Heart left ventricle (tissue), 16 donors: ENCODE measurements at regions not wholly inside any gene's neighbourhood (a gene's known extent, or its start where the extent isn't known, plus 50 kb on each side); places are given as distances from the start of the nearest gene placed in this dataset.
A peak's percentile ranks its signal among the peaks of the same experiment; 100 is the strongest.
"Not testable (repeated sequence)": the region's sequence is repeated elsewhere in the genome, so short reads cannot be mapped to it uniquely, and the experiment has no call there.

Source experiments
- ATAC-seq, 4 donors: fragments of 200-7000 bp; cut with Tn5 transposase; one replicate each; pipeline ENCODE4 v1.9.1; 2020 to 2022; ENCODE audit warnings: moderate library complexity in 4 of 4, mild to moderate bottlenecking in 3 of 4, moderate number of reproducible peaks in 1 of 4
- DNase-seq, 5 donors: peaks; one replicate each; pipeline ENCODE4 v3.0.0-alpha.2; 2020
- H3K27ac ChIP-seq, 12 donors: fragments of 200-600 bp; sonication (generic) in 4 of 12; one replicate each; pipeline versions ENCODE4 v1.5.0 to v1.8.0; 2016 to 2022; ENCODE audit warnings: mild to moderate bottlenecking in 2 of 12
- H3K27me3 ChIP-seq, 9 donors: fragments of 200-600 bp; sonication (generic) in 2 of 9; one replicate each; pipeline versions ENCODE4 v1.5.1 to v1.8.0; 2016 to 2022; ENCODE audit warnings: mild to moderate bottlenecking in 3 of 9
- H3K36me3 ChIP-seq, 9 donors: fragments of 200-600 bp; sonication (generic) in 2 of 9; one replicate each; pipeline versions ENCODE4 v1.5.0 to v1.8.0; 2018 to 2022; ENCODE audit warnings: mild to moderate bottlenecking in 2 of 9
- H3K4me1 ChIP-seq, 12 donors: fragments of 200-600 bp; sonication (generic) in 4 of 12; one replicate each; pipeline versions ENCODE4 v1.5.0 to v1.8.0; 2016 to 2022; ENCODE audit warnings: mild to moderate bottlenecking in 3 of 12
- H3K4me3 ChIP-seq, 12 donors: fragments of 200-600 bp; sonication (generic) in 4 of 12; one replicate each; pipeline versions ENCODE4 v1.5.0 to v1.8.0; 2017 to 2022; ENCODE audit warnings: mild to moderate bottlenecking in 9 of 12, moderate library complexity in 4 of 12
- H3K9me3 ChIP-seq, 12 donors: fragments of 200-600 bp; sonication (generic) in 4 of 12; one replicate each; pipeline versions ENCODE4 v1.5.0 to v1.8.0; 2016 to 2022; ENCODE audit warnings: mild to moderate bottlenecking in 1 of 12
- POLR2A ChIP-seq, 2 donors: fragments of 450-650 bp; IDR thresholded peaks; one replicate each; pipeline ENCODE4 v1.6.1; 2017; ENCODE audit warnings: antibody characterized with exemption in 2 of 2, mild to moderate bottlenecking in 2 of 2, moderate library complexity in 2 of 2
- WGBS, 4 donors: extraction: QIAGEN DNeasy Blood & Tissue Kit in 2 of 4; methylation state at CpG; one replicate each; pipeline versions ENCODE4 v1.1.5 to v1.1.7; 2013 to 2018; 5-methylcytosine and 5-hydroxymethylcytosine counted together
- intact Hi-C, 10 donors: fragments of 100-400 bp; cut with DNase I; formaldehyde crosslinking; loops; one replicate each; pipeline versions ENCODE4 v1.11.1 to v1.14.2; 2022
- TF ChIP-seq, protein P1 (sequence below), 12 donors: fragments of 200-600 bp; sonication (generic) in 4 of 12; IDR thresholded peaks; one replicate each; pipeline versions ENCODE4 v1.5.0 to v1.8.0; 2018 to 2022; ENCODE audit warnings: antibody characterized with exemption in 12 of 12, mild to moderate bottlenecking in 5 of 12
- donor health status: ischemic (EF 13 %, LVEDD 7.1; RV severe dilation, severe dysfunction).
- donor health status: healthy with polysubstance abuse.
- donor health status: DM: no; HTN: yes; CAD: no.
- donor health status: DM: no; HTN: no; CAD: no.
- donor health status: ischemic (EF 25% LVEDD 6.9; RV normal size, moderate dysfunction).
- donor health status: ischemic (EF 25% LVEDD 5.7; RV mildly dilated, moderate dysfunction).
- donor health status: healthy.
- donor health status: DM: yes; HTN: yes; CAD: no.
- donor health status: ischemic (EF 35%, LVEDD 5.7; RV mildly dilated, moderate dysfunction).
- donor health status: nonischemic (EF 11% LVEDD 7.7; RV severe dilation, severe dysfunction).
- donor health status: DM: yes; HTN: yes; CAD: no.
- donor health status: PGD.
- donor health status: ischemic (EF 29% LVEDD 5.4; RV normal size, mild dysfunction).
- donor health status: nonischemic (EF 23%, LVEDD 6.1; RV moderate dilation, normal function).

DNA sequence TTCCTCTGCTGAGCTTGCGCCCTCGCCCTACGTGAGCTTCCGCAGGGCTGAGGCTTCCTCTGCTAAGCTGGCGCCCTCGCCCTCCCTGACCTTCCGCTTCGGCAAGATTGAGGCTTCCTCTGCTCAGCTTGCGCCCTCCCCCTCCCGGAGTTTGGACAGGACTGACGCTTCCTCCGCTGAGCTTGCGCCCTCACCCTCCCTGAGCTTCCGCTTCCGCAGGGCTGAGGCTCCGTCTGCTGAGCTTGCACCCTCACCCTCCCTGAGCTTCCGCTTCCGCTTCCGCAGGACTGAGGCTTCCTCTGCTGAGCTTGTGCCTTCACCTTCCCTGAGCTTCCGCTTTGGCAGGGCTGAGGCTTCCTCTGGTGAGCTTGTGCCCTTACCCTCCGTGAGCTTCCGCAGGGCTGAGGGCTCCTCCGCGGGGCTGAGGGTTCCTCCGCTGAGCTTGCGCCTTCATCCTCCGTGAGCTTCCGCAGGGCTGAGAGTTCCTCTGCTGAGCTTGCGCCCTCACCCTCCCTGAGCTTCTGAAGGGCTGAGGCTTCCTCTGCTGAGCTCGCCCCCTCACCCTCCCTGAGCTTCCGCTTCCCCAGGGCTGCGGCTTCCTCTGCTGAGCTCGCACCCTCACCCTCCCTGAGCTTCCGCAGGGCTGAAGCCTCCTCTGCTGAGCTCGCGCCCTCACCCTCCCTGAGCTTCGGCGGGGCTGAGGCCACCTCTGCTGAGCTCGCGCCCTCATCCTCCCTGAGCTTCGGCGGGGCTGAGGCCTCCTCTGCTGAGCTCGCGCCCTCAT lies 753.6 kb upstream of the TPTE start:
- H3K9me3 ChIP-seq, result peaks cover 0 to 78% (median 6%) of the 10 kb centered on the region in 12 donors

DNA sequence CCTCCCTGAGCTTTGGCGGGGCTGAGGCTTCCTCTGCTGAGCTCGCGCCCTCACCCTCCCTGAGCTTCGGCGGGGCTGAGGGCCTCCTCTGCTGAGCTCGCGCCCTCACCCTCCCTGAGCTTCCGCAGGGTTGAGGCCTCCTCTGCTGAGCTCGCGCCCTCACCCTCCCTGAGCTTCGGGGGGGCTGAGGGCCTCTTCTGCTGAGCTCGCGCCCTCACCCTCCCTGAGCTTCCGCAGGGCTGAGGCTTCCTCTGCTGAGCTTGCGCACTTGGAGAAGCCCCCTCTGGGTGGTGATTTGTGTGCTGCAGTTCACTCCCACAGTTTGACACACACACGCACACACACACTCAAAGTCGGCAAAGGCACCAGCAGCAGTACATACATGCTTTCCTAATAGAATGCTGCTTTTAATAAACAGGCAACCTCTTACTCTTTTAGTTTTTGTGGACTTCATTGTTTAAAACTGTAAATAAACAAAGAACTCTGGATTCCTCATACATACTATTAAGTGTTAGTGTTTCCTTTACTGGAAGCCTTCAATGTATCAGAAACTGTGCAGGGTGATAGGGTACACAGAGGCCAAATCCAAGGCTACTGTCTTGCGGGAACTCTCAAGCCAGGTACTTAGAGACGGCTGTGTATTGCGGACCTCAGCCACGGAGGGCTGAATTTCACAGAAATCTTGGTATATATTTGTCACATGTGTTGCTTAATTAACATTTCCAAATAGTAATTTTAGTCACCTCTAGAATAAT lies 752.8 kb upstream of the TPTE start:
- H3K27me3 ChIP-seq, H3K36me3 ChIP-seq, intact Hi-C loops, H3K4me3 ChIP-seq, DNase-seq, ATAC-seq, H3K4me1 ChIP-seq, H3K27ac ChIP-seq: not testable (repeated sequence)
- peaks cover 0 to 77% (median 2%) of the 10 kb centered on the region in 12 donors for H3K9me3 ChIP-seq
- WGBS, 4 donors, result 79 to 84% (median 82%) methylated on average over 21 of the region's 21 CpGs

More for the DNA sequence above, 753.6 kb upstream of the TPTE start:
- Histone ChIP-seq H3K4me1 (no peaks in the 10 kb centered on the region), H3K4me3 (no peak overlapping the region), H3K36me3 (no peaks in the 10 kb centered on the region), H3K27me3 (peaks cover 0 to 8% (median 0%) of the 10 kb centered on the region in 9 donors), H3K27ac (no peak overlapping the region)
- WGBS, 4 donors, result 71 to 74% (median 73%) methylated on average over 44 of the region's 44 CpGs
- ATAC-seq (peak in 1 of 4 donors; percentile 25), DNase-seq (no peak)
- no peak for TF ChIP-seq POLR2A (IDR thresholded peaks at IDR 0.05)
- TF ChIP-seq, protein P1, sequence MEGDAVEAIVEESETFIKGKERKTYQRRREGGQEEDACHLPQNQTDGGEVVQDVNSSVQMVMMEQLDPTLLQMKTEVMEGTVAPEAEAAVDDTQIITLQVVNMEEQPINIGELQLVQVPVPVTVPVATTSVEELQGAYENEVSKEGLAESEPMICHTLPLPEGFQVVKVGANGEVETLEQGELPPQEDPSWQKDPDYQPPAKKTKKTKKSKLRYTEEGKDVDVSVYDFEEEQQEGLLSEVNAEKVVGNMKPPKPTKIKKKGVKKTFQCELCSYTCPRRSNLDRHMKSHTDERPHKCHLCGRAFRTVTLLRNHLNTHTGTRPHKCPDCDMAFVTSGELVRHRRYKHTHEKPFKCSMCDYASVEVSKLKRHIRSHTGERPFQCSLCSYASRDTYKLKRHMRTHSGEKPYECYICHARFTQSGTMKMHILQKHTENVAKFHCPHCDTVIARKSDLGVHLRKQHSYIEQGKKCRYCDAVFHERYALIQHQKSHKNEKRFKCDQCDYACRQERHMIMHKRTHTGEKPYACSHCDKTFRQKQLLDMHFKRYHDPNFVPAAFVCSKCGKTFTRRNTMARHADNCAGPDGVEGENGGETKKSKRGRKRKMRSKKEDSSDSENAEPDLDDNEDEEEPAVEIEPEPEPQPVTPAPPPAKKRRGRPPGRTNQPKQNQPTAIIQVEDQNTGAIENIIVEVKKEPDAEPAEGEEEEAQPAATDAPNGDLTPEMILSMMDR (IDR thresholded peaks at IDR 0.05), result no peak
- intact Hi-C loops, result no loop called here

DNA sequence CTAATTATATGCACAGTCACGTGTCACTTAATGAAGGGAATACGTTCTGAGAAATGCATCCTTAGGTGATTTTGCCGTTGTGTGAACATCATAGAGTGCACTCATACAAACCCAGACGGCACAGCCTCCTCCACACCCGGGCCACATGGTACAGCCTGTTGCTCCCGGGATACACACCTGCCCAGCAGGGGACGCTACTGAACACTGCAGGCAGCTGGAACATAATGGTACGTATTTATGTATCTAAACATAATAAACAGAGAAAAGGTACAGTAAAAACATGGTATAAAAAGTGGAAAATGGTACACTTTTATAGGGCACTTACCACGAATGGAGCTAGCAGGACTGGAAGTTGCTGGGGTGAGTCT lies 752.3 kb upstream of the TPTE start:
- ATAC-seq, H3K27ac ChIP-seq, H3K4me1 ChIP-seq, H3K4me3 ChIP-seq, H3K36me3 ChIP-seq, DNase-seq, H3K27me3 ChIP-seq, intact Hi-C loops: not testable (repeated sequence)
- peaks cover 0 to 75% (median 0%) of the 10 kb centered on the region in 12 donors for H3K9me3 ChIP-seq
- WGBS, 4 donors, result 69 to 75% (median 73%) methylated on average over 9 of the region's 9 CpGs

DNA sequence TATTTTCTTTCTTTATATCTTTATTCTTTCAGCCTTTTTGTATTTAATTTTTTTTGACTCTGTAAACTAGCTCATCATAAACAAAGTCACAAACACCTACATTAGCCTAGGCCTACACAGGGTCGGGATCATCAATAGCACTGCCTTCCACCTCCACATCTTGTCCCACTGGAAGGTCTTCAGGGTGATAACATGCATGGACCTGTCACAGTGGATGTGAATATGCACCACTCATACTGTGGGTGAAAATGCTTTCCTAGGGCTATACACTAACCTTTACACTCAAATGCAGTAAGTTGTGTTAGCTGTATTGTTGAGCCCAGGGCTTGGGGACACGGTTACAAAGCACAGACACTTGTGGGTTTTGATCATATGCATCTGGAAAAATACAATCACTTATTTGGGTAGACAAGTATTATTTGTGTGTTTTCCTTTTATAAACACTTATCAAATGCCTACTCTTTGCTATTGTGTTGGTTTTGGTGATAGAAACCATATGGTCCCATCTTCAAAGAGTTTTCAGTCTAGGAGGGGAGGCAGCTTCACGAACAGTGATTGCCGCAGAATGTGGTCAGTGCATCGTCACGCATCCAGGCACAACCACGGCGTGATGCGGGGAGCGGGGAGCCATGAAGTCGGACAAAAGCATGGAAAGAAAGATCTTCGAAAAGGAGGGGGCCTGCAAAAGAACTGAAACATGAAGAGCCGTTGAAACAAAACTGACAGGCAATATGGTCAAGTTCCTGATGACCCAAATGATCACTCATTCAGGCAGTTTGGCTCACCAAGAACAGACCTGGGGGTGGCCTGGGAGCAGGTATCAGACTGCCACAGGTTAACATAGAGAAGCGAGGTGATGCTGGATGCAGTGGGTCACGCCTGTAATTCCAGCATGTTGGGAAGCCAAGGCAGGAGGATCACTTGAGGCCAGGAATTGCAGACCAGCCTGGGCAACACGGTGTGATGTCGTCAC lies 751.4 kb upstream of the TPTE start:
- H3K27ac ChIP-seq, H3K4me1 ChIP-seq, DNase-seq, H3K4me3 ChIP-seq, ATAC-seq, intact Hi-C loops, H3K36me3 ChIP-seq: not testable (repeated sequence)
- H3K9me3 ChIP-seq, result peaks cover 0 to 81% (median 0%) of the 10 kb centered on the region in 12 donors
- peaks cover 0 to 16% (median 0%) of the 10 kb centered on the region in 9 donors for H3K27me3 ChIP-seq
- 60 to 70% (median 64%) methylated on average over 17 of the region's 17 CpGs for WGBS, 4 donors

DNA sequence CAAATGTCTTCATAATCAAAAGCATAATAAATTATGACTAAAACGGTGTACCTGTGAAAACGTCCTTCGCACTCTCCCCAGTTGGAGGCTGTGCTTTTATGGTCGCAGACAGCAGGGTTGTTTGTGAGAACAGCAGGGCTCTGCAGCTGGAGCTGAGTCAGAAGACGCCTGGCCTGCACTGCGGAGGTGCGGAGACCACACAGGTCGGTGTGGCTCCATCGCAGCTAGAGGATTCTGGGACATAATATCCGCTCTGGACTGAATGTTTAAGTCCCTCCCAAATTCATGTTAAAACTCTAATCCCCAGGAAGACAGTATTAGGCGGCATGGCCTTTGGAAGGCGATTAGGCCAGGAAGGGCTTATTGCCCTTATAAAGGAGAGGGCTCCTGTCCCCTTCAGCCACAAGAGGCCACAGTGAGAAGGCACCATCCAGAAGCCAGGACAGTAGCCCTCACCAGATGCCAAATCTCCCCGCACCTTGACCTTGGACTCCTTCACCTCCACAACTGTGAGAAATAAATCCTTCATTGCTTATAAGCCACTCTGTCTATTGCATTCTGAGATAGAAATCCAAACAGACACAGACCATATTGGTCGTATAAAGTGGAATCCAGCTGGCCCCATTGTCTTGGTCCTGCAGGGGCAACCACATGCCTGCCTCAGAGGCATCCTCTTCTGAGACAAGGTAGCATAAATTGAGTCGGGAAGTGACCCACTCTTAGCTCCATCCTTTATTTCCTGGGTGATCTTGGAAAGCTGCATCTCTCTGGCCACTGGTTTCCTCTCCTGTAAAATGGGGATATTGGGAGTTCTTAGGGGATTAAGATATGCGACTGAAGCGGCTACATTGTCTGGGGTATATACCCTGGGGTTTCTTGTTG lies 749.7 kb upstream of the TPTE start:
- H3K4me1 ChIP-seq, DNase-seq, intact Hi-C loops, H3K27ac ChIP-seq, ATAC-seq, H3K4me3 ChIP-seq, H3K36me3 ChIP-seq: not testable (repeated sequence)
- 56 to 62% (median 60%) methylated on average over 17 of the region's 17 CpGs for WGBS, 4 donors
- Histone ChIP-seq H3K9me3 (peaks cover 0 to 88% (median 0%) of the 10 kb centered on the region in 12 donors), H3K27me3 (peaks cover 0 to 14% (median 0%) of the 10 kb centered on the region in 9 donors)
